CD4-positive, alpha-beta T cell treated with Interferon gamma for 1 hour (primary cell): ENCODE measurements at regions not wholly inside any gene's neighbourhood (a gene's known extent, or its start where the extent isn't known, plus 50 kb on each side); places are given as distances from the start of the nearest gene placed in this dataset.

Source experiments
- DNase-seq: peaks from one replicate; pipeline ENCODE4 v3.0.0-alpha.2; 2020

- no peak for DNase-seq
Measured at GRCh38 chr1:87937831-87938395, 609.2 kb downstream of the LMO4 start.

GRCh38 chr1:87938631-87939030 lies 610.0 kb downstream of the LMO4 start:
- DNase-seq: no peak

GRCh38 chr1:87939444-87939843 lies 610.8 kb downstream of the LMO4 start:
- DNase-seq: no peak

GRCh38 chr1:87940421-87940820 lies 611.7 kb downstream of the LMO4 start:
- DNase-seq: no peak

GRCh38 chr1:87941337-87941946 lies 612.8 kb downstream of the LMO4 start:
- no peak for DNase-seq

- DNase-seq: no peak
Measured at GRCh38 chr1:87942165-87942564, 613.5 kb downstream of the LMO4 start.

- DNase-seq: no peak
Measured at GRCh38 chr1:87949711-87950110, 621.0 kb downstream of the LMO4 start.

- DNase-seq: no peak
Measured at GRCh38 chr1:87950369-87950768, 621.7 kb downstream of the LMO4 start.

- no peak for DNase-seq
Measured at GRCh38 chr1:87951409-87951808, 622.7 kb downstream of the LMO4 start.

- DNase-seq: no peak
Measured at GRCh38 chr1:87951852-87952251, 623.2 kb downstream of the LMO4 start.

GRCh38 chr1:87953121-87953520 lies 624.4 kb downstream of the LMO4 start:
- DNase-seq: no peak

GRCh38 chr1:87953732-87954344 lies 625.2 kb downstream of the LMO4 start:
- peak; percentile 51 for DNase-seq

GRCh38 chr1:87955038-87955437 lies 626.4 kb downstream of the LMO4 start:
- no peak for DNase-seq

- DNase-seq: no peak
Measured at GRCh38 chr1:87956072-87956471, 627.4 kb downstream of the LMO4 start.

- no peak for DNase-seq
Measured at GRCh38 chr1:87956750-87957149, 628.1 kb downstream of the LMO4 start.

GRCh38 chr1:87957331-87957730 lies 628.7 kb downstream of the LMO4 start:
- DNase-seq: no peak

GRCh38 chr1:87958201-87958600 lies 629.5 kb downstream of the LMO4 start:
- no peak for DNase-seq

- no peak for DNase-seq
Measured at GRCh38 chr1:87958716-87959115, 630.0 kb downstream of the LMO4 start.

- no peak for DNase-seq
Measured at GRCh38 chr1:87959236-87959635, 630.6 kb downstream of the LMO4 start.

GRCh38 chr1:87961992-87962391 lies 633.3 kb downstream of the LMO4 start:
- DNase-seq: no peak

GRCh38 chr1:87963556-87963955 lies 634.9 kb downstream of the LMO4 start:
- no peak for DNase-seq

GRCh38 chr1:87965193-87965592 lies 636.5 kb downstream of the LMO4 start:
- no peak for DNase-seq

- DNase-seq: no peak
Measured at GRCh38 chr1:87968197-87968955, 639.7 kb downstream of the LMO4 start.

GRCh38 chr1:87969040-87969439 lies 640.4 kb downstream of the LMO4 start:
- DNase-seq: no peak
